GM23248 (cell line): ENCODE measurements at regions not wholly inside any gene's neighbourhood (a gene's known extent, or its start where the extent isn't known, plus 50 kb on each side); places are given as distances from the start of the nearest gene placed in this dataset.

Experiments used
- EZH2 ChIP-seq: fragments of 200-600 bp; sonication (generic); IDR thresholded peaks from 2 replicates; pipeline ENCODE4 v1.6.1; 2018; ENCODE audit warnings: antibody characterized with exemption, mild to moderate bottlenecking; ENCODE audit not compliant: insufficient read depth, poor library complexity, severe bottlenecking
- EZH2phosphoT487 ChIP-seq: fragments of 200-600 bp; sonication (generic); IDR thresholded peaks from 2 replicates; pipeline ENCODE4 v1.6.1; 2018; ENCODE audit warnings: antibody characterized with exemption, moderate library complexity, mild to moderate bottlenecking, low read depth; ENCODE audit not compliant: insufficient read depth

DNA sequence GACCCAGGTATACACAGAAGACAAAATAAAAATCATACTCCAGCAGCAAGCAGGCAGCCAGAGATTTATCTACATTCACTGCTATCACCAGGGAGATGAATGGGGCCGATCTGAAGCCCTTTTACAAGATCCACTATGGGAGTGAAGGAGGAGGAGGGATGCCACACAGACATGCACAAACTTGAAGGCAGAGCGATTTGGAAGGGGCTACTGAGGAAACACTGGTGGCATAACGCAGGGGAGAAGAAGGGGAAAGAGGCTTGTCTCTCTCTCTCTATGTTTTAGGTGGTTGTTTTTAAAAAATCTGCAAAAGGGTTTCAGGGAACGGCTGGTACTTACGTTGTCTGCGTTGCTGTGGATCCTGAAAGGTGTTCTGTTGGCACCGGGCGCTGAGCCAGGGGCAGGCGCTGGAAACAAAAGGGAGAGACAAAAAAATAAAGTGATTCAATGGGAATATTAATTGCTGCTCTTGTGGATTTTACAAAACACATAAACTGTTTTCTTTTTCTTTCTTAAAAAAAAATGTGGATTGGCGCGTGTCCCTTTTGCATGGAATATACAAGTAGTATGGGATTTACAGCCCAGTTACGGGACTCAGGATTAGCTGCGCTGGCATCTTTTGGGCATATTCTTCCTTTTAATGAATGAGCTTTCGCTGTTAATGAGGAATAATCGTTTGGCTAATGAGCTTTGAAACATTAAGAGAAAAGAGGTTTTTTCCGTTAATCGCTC, 255.3 kb upstream of the PMFBP1 start:
- TF ChIP-seq EZH2 (no peak), EZH2phosphoT487 (no peak)
